ENCODE measurements at regions not wholly inside any gene's neighbourhood (a gene's known extent, or its start where the extent isn't known, plus 50 kb on each side); places are given as distances from the start of the nearest gene placed in this dataset.

DNA sequence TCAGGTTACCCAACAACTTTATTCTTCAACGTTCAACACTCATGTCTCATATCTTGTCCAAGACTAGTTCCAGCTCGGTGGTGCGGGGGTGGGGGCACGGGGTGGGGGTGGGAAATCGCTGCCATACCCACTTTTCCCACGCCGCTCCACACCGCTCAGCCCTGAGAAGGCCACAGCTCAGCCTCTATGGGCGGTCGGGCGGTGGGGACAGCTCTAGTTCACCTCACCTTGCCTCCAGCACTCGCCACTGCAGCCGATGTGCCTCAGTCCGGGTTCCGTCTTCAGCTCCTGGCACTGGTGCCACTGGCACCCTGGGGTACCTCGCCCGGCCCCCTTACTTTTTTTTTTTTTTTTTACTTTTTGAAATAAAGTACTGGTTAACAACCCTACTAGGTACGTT lies 522.2 kb downstream of the PCDH19 start:
- Histone ChIP-seq H3K23me2 (ENCODE audit: insufficient read length, low read depth, low read length, poor library complexity, severe bottlenecking) (no peaks in the 10 kb centered on the region), H3K27me3 (ENCODE audit: insufficient read depth, low read length) (no peaks in the 10 kb centered on the region), H2BK5ac (ENCODE audit: insufficient read length, low read length) (no peak overlapping the region), H3K79me2 (ENCODE audit: insufficient read depth, low read length) (no peaks in the 10 kb centered on the region), H3K27ac (ENCODE audit: insufficient read length, low read depth, low read length) (no peak overlapping the region), H4K91ac (ENCODE audit: insufficient read length, low read depth, low read length) (no peak overlapping the region), H3K4me2 (ENCODE audit: insufficient read depth, insufficient read length, low read length) (no peak overlapping the region), H4K5ac (ENCODE audit: insufficient read length, low read depth, low read length) (no peak overlapping the region), H3K79me1 (ENCODE audit: insufficient read depth, low read depth, low read length, poor library complexity, severe bottlenecking) (no peaks in the 10 kb centered on the region), H2BK15ac (ENCODE audit: low read depth, low read length) (no peak overlapping the region), H3K23ac (ENCODE audit: insufficient read length, low read depth, low read length) (no peak overlapping the region), H3K9me3 (ENCODE audit: control insufficient read depth, low read depth, low read length) (no peaks in the 10 kb centered on the region), H4K20me1 (ENCODE audit: control insufficient read depth, insufficient read depth, insufficient read length) (no peaks in the 10 kb centered on the region), H3K4me1 (ENCODE audit: insufficient read depth, low read length) (no peaks in the 10 kb centered on the region), H3K18ac (ENCODE audit: insufficient read length, low read depth, low read length) (no peak overlapping the region), H3K9ac (ENCODE audit: extremely low read depth, insufficient read length, low read length) (no peak overlapping the region), H3K14ac (ENCODE audit: insufficient read depth, low read length) (no peak overlapping the region), H2BK12ac (ENCODE audit: insufficient read length, low read depth, low read length) (no peak overlapping the region), H2BK20ac (ENCODE audit: low read depth, low read length, poor library complexity, severe bottlenecking) (no peak overlapping the region), H2AK5ac (ENCODE audit: insufficient read length, low read length) (no peak overlapping the region), H3T11ph (ENCODE audit: low read length) (no peak overlapping the region), H4K8ac (replicated peaks; ENCODE audit: insufficient read length, low read depth, low read length) (no peak overlapping the region), H3K56ac (ENCODE audit: insufficient read length, low read depth, low read length) (no peak overlapping the region), H3K4ac (ENCODE audit: low read depth, low read length) (no peak overlapping the region), H2BK120ac (ENCODE audit: low read depth, low read length, poor library complexity, severe bottlenecking) (no peak overlapping the region), H2AFZ (ENCODE audit: low read length) (no peak overlapping the region)
- WGBS (ENCODE audit: extremely low coverage, insufficient read length, low lambda C conversion rate): no CpG with 5 or more reads among the region's 18 CpGs
- Mint-ChIP-seq H3K27me3 (ENCODE audit: low read depth) (peaks cover 7% of the 10 kb centered on the region), H3K4me1 (no peaks in the 10 kb centered on the region), H3K4me3 (no peak overlapping the region), H3K36me3 (ENCODE audit: insufficient read depth in 1 of 3, low read depth in 3 of 3) (no peaks in the 10 kb centered on the region; a peak in 1 of 7 replicates), H3K27ac (no peak overlapping the region), H3K9me3 (peaks cover 0 to 2% of the 10 kb centered on the region in 2 experiments; a peak in 3 of 5 replicates)
- no peak for DNase-seq
- TF ChIP-seq, protein P1, sequence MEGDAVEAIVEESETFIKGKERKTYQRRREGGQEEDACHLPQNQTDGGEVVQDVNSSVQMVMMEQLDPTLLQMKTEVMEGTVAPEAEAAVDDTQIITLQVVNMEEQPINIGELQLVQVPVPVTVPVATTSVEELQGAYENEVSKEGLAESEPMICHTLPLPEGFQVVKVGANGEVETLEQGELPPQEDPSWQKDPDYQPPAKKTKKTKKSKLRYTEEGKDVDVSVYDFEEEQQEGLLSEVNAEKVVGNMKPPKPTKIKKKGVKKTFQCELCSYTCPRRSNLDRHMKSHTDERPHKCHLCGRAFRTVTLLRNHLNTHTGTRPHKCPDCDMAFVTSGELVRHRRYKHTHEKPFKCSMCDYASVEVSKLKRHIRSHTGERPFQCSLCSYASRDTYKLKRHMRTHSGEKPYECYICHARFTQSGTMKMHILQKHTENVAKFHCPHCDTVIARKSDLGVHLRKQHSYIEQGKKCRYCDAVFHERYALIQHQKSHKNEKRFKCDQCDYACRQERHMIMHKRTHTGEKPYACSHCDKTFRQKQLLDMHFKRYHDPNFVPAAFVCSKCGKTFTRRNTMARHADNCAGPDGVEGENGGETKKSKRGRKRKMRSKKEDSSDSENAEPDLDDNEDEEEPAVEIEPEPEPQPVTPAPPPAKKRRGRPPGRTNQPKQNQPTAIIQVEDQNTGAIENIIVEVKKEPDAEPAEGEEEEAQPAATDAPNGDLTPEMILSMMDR (conservative IDR thresholded peaks at IDR 0.05): no peak

Data from H9 (cell line).